ENCODE measurements at regions not wholly inside any gene's neighbourhood (a gene's known extent, or its start where the extent isn't known, plus 50 kb on each side); places are given as distances from the start of the nearest gene placed in this dataset.

- Histone ChIP-seq H3K4me1 (no peaks in the 10 kb centered on the region), H3K4me3 (ENCODE audit: low read depth, low read length) (no peak overlapping the region), H3K36me3 (no peaks in the 10 kb centered on the region), H3K9me3 (no peaks in the 10 kb centered on the region), H3K27me3 (no peaks in the 10 kb centered on the region)
- no peak for DNase-seq
- TF ChIP-seq, protein P1, sequence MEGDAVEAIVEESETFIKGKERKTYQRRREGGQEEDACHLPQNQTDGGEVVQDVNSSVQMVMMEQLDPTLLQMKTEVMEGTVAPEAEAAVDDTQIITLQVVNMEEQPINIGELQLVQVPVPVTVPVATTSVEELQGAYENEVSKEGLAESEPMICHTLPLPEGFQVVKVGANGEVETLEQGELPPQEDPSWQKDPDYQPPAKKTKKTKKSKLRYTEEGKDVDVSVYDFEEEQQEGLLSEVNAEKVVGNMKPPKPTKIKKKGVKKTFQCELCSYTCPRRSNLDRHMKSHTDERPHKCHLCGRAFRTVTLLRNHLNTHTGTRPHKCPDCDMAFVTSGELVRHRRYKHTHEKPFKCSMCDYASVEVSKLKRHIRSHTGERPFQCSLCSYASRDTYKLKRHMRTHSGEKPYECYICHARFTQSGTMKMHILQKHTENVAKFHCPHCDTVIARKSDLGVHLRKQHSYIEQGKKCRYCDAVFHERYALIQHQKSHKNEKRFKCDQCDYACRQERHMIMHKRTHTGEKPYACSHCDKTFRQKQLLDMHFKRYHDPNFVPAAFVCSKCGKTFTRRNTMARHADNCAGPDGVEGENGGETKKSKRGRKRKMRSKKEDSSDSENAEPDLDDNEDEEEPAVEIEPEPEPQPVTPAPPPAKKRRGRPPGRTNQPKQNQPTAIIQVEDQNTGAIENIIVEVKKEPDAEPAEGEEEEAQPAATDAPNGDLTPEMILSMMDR (IDR thresholded peaks at IDR 0.05; ENCODE audit: low read depth, low read length) = no peak
These were observed 804.1 kb downstream of the KCNJ18 start for GRCh38 chr17:22496450-22496849.

- Histone ChIP-seq H3K36me3 (no peaks in the 10 kb centered on the region), H3K4me1 (no peaks in the 10 kb centered on the region), H3K4me3 (ENCODE audit: low read depth, low read length) (no peak overlapping the region), H3K27me3 (no peaks in the 10 kb centered on the region), H3K9me3 (no peaks in the 10 kb centered on the region)
- TF ChIP-seq, protein P1 (IDR thresholded peaks at IDR 0.05; ENCODE audit: low read depth, low read length) = no peak
- no peak for DNase-seq
These were observed 811.1 kb downstream of the KCNJ18 start for GRCh38 chr17:22503322-22503899.

- no peaks in the 10 kb centered on the region for H3K9me3 ChIP-seq
These were observed 813.3 kb downstream of the KCNJ18 start for GRCh38 chr17:22505660-22506059.

DNA sequence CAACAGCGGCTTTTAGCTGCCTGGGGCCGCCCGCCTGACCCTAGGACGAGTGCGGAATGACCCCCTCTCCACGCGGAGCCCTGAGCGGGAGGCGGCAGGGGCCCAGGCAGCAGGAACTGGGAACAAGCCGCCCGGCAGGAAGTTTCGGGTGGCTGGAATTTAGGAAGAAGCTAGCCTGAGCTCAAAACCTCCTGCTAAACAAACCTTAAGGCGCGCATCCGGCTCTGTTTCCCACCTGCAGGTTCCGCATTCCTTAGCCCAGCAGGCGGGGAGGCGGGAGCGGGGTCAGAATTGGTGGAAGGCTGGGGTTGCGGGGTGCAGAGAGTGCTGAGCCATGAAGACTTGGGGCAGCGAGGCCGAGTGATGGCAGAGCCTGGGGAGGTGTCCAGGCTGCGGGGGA lies 813.9 kb downstream of the KCNJ18 start:
- Histone ChIP-seq H3K9me3 (no peaks in the 10 kb centered on the region), H3K27me3 (no peaks in the 10 kb centered on the region)
- TF ChIP-seq, protein P1 (IDR thresholded peaks at IDR 0.05; ENCODE audit: low read depth, low read length) = no peak

More at GRCh38 chr17:22505660-22506059, 813.3 kb downstream of the KCNJ18 start:
- Histone ChIP-seq H3K4me3 (ENCODE audit: low read depth, low read length) (no peak overlapping the region), H3K4me1 (no peaks in the 10 kb centered on the region), H3K27me3 (no peaks in the 10 kb centered on the region), H3K36me3 (no peaks in the 10 kb centered on the region)
- TF ChIP-seq, protein P1 (IDR thresholded peaks at IDR 0.05; ENCODE audit: low read depth, low read length) = no peak
- DNase-seq = no peak

GRCh38 chr17:22506861-22507260 lies 814.5 kb downstream of the KCNJ18 start:
- TF ChIP-seq, protein P1 (IDR thresholded peaks at IDR 0.05; ENCODE audit: low read depth, low read length) = no peak
- H3K36me3 ChIP-seq = no peaks in the 10 kb centered on the region
- no peak for DNase-seq
- H3K9me3 ChIP-seq = no peaks in the 10 kb centered on the region
- no peaks in the 10 kb centered on the region for H3K4me1 ChIP-seq
- H3K27me3 ChIP-seq = no peaks in the 10 kb centered on the region
- H3K4me3 ChIP-seq (ENCODE audit: low read depth, low read length) = no peak overlapping the region

More for the DNA sequence above, 813.9 kb downstream of the KCNJ18 start:
- Histone ChIP-seq H3K4me3 (ENCODE audit: low read depth, low read length) (no peak overlapping the region), H3K4me1 (no peaks in the 10 kb centered on the region), H3K36me3 (no peaks in the 10 kb centered on the region)
- DNase-seq = no peak

GRCh38 chr17:22507823-22508222 lies 815.5 kb downstream of the KCNJ18 start:
- Histone ChIP-seq H3K9me3 (no peaks in the 10 kb centered on the region), H3K27me3 (no peaks in the 10 kb centered on the region), H3K4me1 (no peaks in the 10 kb centered on the region), H3K4me3 (ENCODE audit: low read depth, low read length) (no peak overlapping the region), H3K36me3 (no peaks in the 10 kb centered on the region)
- no peak for DNase-seq
- TF ChIP-seq, protein P1 (IDR thresholded peaks at IDR 0.05; ENCODE audit: low read depth, low read length) = 0 out of 2 replicates have a peak, but pooled peaks have one; percentile 12

Data from BE2C (cell line).